ENCODE measurements at regions not wholly inside any gene's neighbourhood (a gene's known extent, or its start where the extent isn't known, plus 50 kb on each side); places are given as distances from the start of the nearest gene placed in this dataset.
"Not testable (repeated sequence)": the region's sequence is repeated elsewhere in the genome, so short reads cannot be mapped to it uniquely, and the experiment has no call there.

- not testable (repeated sequence) for DNase-seq
Measured at GRCh38 chr15:69769336-69769735, 316.7 kb downstream of the RPLP1 start.

GRCh38 chr15:69774258-69774657 is 321.6 kb downstream of the RPLP1 start:
- not testable (repeated sequence) for DNase-seq

GRCh38 chr15:69774711-69775110 is 322.1 kb downstream of the RPLP1 start:
- not testable (repeated sequence) for DNase-seq

GRCh38 chr15:69777356-69777755 is 320.4 kb downstream of the TLE3 start:
- DNase-seq = no peak

- no peak for DNase-seq
Measured at GRCh38 chr15:69780374-69780773, 317.3 kb downstream of the TLE3 start.

GRCh38 chr15:69780981-69781380 is 316.7 kb downstream of the TLE3 start:
- no peak for DNase-seq

GRCh38 chr15:69781411-69782125 is 316.1 kb downstream of the TLE3 start:
- no peak for DNase-seq

GRCh38 chr15:69782139-69782658 is 315.5 kb downstream of the TLE3 start:
- DNase-seq = no peak

GRCh38 chr15:69782809-69783208 is 314.9 kb downstream of the TLE3 start:
- DNase-seq = no peak

- no peak for DNase-seq
Measured at GRCh38 chr15:69783211-69783610, 314.5 kb downstream of the TLE3 start.

GRCh38 chr15:69784798-69785566 is 312.7 kb downstream of the TLE3 start:
- no peak for DNase-seq

GRCh38 chr15:69786136-69786701 is 311.5 kb downstream of the TLE3 start:
- DNase-seq = no peak

- DNase-seq = no peak
Measured at GRCh38 chr15:69787791-69788190, 309.9 kb downstream of the TLE3 start.

- no peak for DNase-seq
Measured at GRCh38 chr15:69789648-69790393, 307.9 kb downstream of the TLE3 start.

- no peak for DNase-seq
Measured at GRCh38 chr15:69790632-69791031, 307.1 kb downstream of the TLE3 start.

- DNase-seq = no peak
Measured at GRCh38 chr15:69792823-69793222, 304.9 kb downstream of the TLE3 start.

- DNase-seq = no peak
Measured at GRCh38 chr15:69793431-69793780, 304.3 kb downstream of the TLE3 start.

- no peak for DNase-seq
Measured at GRCh38 chr15:69793781-69794451, 303.8 kb downstream of the TLE3 start.

- DNase-seq = no peak
Measured at GRCh38 chr15:69794645-69795469, 302.9 kb downstream of the TLE3 start.

- DNase-seq = no peak
Measured at GRCh38 chr15:69795601-69796000, 302.1 kb downstream of the TLE3 start.

GRCh38 chr15:69797051-69797595 is 300.6 kb downstream of the TLE3 start:
- DNase-seq = no peak

Data from T-helper 2 cell (primary cell).